GM18499 (cell line): ENCODE measurements at regions not wholly inside any gene's neighbourhood (a gene's known extent, or its start where the extent isn't known, plus 50 kb on each side); places are given as distances from the start of the nearest gene placed in this dataset.
A peak's percentile ranks its signal among the peaks of the same experiment; 100 is the strongest.

Experiments used
- ATAC-seq: cut with Tn5 transposase; IDR thresholded peaks from one replicate; pipeline ENCODE4 v1.9.1; 2021; ENCODE audit warnings: moderate number of reproducible peaks; ENCODE audit not compliant: insufficient read depth, unreplicated experiment

DNA sequence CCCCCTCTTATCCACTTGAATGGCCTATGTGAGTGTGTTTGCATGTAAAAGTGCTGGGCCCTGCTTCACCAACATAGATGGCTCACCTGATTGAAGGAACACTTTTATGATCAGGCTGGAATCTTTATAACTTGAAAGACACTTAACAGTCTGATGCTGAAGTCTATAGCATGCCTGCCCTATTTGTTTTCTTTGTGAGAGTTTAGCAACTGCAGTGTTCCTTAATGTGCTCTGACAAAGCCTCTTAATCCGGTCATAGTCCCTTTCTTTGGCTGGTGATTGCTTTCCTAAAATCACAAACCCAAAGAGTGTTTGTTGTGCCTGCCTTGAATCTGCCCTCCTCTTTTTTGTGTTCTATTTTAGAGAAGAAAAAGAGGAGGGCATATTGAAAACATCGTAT lies 1382.8 kb upstream of the CELF4 start:
- ATAC-seq, result no peak

DNA sequence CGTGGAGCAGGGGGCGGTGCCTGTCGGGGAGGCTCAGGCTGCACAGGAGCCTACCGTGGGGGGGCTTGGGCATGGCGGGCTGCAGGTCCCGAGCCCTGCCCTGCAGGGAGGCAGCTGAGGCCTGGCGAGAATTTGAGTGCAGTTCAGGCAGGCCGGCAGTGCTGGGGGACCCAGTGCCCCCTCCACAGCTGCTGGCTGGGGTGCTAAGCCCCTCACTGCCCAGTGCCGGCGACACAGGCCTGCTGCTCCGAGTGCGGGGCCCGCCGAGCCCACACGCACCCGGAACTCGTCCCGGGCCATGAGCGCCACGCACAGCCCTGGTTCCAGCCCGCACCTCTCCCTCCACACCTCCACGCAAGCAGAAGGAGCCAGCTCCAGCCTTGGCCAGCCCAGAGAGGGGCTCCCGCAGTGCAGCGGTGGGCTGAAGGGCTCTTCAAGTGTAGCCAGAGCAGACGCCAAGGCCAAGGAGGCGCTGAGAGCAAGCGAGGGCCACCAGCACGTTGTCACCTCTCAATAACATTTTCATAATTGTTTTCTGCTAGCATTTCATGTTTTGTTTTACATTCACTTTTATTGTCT lies 1378.9 kb upstream of the CELF4 start:
- no peak for ATAC-seq

DNA sequence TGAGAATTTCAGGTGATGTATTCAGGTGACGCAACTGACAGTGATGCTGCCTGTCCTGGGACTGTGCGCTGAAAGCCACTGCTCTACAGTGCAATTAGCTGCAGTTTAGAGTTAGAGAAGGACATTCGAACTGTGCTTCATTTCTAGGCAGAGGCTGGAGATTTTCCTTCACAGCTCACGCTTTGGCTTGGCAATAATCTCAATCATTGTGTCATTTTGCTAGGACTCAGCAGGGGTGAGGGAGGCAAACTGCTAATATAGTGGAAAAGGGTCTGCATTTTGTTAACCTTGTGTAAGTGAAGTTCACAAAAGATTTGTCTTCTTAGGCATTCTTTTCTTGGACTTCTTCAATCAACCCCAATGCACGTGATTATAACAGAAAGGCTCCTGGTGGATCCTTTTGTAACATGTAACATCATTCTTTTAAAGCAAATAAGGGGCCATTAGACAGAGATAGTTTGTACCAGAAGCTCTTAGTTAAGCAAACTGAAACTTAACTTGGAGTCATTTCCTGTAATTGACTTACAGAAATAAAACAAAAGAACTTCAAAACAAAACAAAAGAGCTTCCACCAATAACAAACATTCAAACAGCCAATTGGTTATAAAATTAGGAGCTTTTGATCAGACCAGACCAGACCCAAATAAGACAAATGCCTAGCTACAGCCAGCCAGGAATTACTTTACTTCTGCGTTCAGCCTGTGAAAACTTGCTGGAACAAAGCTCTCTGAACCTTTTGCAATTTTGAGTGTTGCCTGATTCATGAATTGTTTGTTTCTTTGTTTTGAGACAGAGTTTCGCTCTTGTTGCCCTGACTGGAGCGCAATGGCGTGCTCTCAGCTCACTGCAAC lies 1376.3 kb upstream of the CELF4 start:
- no peak for ATAC-seq

DNA sequence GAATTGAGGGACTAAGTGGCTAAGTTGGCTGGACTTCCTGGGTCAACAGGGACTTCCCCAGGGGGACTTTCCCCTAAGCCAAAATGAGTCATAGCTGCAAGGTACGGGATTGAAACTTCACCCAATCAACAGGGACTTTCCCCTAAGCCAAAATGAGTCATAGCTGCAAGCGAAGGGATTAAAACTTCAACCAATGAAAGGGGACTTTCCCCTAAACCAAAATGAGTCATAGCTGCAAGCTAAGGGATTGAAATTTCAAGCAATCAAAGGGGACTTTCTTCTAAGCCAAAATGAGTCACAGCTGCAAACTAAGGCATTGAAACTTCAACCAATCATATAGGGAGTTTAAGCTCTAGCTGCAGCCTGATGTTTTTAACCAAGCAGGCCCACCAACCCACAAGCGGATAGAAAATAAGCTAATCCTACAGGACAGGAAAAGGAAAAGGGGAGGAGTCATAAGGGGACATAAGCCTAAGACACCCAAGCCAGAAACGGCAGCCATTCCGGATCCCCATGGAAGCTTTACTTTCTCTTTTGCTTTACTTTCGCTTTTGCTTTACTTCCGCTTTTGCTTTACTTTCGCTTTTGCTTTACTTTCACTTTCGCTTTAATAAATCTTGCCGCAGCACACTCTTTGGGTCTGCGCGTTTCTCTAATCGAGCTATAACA lies 1375.4 kb upstream of the CELF4 start:
- peak; percentile 75 for ATAC-seq

DNA sequence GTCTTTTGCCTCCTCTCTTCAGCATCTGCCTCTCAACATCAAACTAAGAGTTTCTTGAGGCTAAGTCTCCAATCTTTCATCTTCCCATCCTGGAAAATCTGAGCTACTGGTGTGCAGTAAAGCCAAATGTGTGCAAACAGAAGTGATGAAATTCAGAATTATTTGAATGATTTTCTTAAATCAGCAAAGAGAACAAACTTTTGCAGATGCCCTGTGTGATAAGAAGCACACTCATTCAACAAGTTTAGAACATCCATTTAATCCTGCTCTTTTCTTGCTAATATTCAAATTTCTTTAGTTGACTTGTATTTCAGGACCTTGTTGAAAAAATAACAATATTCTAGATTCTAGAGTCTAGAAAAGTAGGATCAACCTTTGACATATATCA lies 1374.9 kb upstream of the CELF4 start:
- ATAC-seq, result peak; percentile 13

DNA sequence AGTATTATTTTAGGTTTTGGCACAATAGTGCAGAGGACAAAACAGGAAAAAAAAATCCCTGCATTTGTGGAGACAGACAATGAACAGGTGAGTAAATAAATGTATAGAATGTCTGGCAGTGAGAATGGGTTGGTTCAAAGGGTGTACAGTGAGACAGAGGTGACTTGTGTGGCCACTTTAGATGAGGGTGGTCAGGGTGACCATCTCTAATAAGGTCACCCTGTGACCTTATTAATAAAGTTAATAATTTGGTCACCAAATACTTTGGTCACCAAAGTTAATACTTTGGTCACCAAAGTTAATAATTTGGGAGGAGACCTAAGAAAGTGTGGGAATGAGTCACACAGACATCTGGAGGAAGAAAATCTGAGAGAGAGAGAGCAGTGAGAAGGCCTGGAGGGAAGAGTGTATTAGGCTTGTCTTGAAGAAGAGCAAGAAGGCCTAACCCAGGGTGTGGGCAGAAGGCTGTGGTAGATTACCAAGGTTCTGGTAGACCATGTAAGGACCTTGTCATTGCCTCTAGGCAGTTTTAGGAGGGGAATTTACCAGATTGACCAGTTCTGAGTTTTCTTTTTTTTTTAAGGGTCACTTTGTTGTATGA lies 1368.4 kb upstream of the CELF4 start:
- ATAC-seq, result no peak

DNA sequence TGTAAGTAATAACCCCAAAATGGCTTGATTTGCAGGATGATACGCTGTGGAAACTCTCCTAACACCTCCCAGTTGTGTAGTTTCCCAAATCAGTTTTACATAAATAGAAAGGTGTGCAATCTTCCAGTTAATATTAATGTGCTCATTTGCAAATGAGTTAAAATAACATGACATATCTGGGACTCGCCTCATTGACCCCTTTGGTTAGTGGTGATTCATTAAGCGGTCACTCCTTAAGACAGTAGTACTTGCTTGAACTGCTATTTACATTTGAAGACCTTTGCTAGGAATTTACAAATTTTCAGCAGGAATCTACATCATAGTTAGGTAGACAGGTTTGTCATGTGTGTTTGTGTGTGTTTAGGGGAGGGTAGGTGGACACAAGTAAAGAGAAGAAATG lies 1367.7 kb upstream of the CELF4 start:
- no peak for ATAC-seq

DNA sequence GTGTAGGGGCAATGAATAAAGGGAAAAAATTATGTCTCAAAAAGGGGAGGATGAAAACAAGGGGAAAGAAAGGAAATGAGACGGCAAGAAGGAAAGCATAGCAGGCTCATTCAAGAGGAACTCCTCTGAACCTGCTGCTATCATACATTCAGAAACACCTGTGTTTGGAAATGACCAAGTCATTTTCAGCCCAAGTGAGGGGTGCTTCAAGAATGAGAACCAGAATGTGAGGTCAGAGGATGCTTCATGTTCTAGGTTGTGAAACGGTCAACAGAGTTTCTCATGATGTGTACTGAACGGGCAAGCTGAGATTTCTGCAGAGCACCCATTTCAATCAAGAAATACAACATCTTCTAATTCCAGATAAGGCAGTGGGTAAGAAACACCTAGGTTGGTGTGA lies 1367.2 kb upstream of the CELF4 start:
- peak; percentile 56 for ATAC-seq

DNA sequence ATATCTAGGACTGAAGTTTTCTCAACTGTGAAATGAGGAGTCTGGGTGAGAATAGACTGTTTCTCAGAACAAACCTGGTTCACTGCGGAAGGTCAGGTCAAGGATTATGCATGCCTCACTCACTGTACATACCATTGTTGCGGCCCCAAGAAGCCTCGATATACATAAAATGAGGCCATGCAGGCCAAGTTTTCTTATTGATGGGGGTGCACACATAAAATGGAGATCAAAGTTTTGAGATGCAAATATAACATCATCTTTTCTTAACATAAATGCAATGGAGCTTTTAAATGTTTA lies 1366.1 kb upstream of the CELF4 start:
- no peak for ATAC-seq

DNA sequence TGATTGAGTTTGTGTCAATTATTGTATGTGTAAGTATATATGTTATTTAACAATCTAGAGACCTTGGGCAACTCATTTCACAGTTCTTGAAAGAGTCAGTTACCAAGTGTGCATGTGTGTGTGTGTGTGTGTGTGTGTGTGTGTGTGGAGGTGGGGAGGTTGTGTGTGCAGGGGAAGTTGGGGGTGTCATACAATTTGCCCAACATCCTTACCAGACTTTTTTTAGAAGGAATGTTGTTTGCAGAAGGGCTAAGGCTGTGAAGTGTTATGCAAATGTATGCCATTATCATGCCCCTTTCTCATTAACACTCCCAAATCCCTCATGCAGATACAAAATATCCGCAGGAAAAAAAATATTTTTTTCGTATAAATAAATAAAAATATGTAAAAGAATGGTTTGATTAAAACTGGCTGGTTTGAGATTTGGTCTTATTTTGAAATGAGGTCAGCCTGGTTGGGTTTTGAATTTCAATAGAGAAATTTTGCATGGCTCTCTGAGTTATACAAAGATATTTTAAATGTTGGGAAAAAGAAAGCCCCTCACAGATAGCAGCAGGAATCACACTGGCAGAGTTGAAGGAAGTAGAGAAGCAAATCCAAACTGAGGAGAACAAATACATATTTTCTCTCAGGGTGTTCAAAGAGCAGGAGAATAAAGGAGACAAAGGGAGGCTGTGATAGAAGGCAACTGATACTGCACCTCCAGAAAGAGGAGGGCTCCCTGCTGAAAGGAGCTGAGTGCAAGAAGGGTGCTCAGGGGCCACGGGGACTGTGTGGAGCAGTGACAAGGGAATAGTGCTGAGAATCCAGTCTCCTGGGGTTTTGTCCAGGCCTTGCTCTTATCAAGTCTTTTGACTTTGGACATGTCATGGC lies 1365.5 kb upstream of the CELF4 start:
- no peak for ATAC-seq

DNA sequence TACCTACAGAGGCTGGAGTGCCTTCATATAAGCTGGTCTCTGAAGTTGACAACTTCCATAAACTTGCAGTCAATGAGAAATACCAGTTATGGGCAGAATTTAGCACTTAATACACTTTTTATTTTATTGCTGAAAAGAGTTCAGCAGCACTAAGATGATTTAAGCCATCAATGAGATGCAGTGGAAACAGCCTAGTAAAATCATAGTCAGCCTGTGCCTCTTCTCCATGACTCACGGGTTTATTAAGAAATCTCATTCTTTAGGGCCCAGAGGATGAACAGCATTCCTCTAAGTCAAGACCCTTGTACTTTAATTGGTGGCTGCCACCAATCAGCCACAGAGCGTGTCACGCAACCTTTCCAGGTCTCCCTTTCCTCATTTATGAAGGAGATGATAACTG lies 1357.9 kb upstream of the CELF4 start:
- ATAC-seq, result no peak

DNA sequence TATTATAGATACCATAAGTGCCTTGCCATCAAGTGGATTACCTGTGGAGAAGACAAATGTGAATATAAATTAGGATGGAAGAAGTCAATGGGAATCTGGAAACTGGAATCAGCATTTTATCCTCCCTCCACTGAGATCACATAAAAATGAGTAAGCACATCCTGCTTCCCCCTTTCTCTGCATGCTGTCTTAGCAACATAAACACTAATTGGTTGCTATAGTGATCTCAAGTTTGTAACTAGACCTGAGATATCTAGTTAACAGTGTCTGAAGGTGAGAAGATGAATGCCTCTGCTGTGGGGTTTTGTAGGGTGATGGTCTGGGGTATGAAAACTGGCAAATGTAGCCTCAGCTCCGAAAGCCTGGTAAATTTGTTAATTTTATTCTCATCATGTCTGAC lies 1357.5 kb upstream of the CELF4 start:
- no peak for ATAC-seq

DNA sequence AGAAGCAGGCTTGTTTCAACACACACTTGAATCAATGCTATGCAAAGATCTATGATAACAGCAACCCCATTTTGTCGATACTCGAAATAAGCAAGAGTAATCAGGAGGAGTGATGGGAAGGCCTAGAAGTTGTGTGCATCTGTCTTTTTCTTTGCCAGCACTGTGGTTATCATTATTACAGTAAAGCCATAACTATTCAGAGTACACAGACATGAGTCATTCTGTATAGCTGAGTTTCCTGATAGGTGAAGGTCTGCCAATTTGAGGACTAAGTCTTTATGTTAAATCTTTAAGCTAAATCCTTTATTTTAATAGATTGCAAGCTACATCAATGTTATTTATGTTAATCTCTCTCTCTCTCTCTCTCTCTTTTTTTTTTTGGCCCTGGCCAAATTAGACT lies 1344.4 kb upstream of the CELF4 start:
- ATAC-seq, result no peak

DNA sequence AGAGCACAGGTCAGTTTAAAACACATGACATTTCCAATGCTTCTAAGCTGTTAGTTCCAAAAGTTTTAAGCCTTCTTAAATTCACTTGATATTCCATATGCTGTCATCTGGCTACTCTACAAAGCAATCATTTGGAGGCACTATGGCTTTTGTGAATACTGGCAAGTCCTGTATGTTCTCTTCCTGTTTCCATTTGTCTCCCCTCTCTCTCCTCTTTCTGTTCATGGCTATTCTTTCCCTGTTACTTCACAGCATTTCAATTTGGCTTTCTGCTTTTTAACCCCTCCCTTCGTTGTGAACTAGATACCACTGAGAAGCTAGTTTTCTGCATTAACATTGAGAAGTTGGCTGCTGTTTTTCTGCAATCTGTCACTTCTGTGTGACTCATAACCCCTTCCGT lies 1337.2 kb upstream of the CELF4 start:
- ATAC-seq, result no peak

DNA sequence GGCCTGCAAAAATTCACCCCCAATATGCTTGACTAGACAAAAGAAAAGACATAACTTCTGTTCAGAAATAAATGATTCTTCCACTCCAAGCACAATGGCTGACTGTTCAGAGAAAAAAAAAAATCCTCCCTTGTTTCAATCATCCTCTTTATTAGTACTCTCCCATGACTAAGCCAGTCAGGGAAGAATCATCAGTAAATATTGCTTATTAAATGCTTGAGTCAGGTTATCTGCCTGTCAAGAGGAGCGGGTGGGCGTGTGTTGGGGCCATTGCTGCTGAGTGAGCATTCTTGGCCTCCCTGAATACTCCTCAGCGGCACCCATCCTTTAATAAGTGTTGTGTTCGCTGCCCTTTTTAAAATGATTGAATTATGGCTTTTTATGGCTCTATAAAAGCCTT lies 1334.8 kb upstream of the CELF4 start:
- ATAC-seq, result no peak

DNA sequence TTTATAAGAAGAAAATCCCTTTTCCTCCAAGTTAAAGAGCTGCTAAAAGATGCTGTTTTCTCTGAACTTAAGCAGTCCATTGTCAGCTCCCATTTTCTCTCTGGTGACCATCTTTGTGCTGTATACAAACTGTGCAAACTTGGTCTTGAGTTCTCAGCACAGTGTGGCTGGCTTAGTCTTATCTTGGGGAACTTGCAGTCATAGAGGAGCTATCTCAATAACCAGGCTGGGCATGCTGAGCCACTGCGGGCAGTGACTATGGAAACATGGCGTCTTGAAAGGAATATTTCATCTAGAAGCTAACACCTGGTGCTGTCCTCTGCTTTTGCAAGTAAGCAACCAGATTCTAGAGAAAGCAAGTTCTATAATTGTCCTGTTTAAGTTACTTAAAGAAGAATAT lies 1334.4 kb upstream of the CELF4 start:
- ATAC-seq, result no peak

DNA sequence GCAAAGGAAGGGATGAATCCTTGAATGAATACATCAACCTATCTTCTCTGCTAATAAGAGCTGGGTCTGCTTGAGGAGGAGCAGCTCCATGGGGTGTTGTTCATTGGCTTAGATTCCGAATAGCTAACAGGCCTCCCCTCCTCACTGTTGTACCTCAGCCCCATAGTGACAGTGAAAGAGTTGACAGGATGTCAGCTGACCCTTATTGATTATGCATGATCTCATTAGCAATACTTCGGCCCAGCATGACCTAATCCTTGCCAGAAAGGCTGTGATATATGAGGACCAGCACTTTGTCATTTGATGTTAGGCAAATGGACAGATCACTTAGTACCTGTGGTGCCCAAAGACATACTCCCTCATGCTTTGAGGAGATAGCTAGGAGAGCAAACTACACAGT lies 1333.7 kb upstream of the CELF4 start:
- no peak for ATAC-seq

DNA sequence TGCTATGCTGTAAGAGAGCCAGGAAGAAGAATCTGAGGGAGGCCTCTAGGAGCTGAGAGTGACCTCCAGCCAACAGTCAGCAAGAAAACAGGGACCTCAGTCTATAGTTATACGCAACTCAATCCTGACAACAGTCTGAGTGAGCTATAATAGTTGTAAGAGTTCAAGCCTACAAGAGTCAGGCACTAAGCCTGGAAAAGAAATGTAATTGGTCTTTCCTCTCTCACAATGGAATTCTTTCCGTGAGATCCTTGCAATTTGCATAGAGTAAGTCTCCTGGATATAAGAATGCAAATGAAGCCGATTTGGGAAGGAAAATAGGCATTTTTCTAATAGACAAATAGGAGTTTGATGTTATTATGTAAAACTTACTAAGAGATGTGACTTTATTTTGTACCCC lies 1332.6 kb upstream of the CELF4 start:
- ATAC-seq, result no peak

DNA sequence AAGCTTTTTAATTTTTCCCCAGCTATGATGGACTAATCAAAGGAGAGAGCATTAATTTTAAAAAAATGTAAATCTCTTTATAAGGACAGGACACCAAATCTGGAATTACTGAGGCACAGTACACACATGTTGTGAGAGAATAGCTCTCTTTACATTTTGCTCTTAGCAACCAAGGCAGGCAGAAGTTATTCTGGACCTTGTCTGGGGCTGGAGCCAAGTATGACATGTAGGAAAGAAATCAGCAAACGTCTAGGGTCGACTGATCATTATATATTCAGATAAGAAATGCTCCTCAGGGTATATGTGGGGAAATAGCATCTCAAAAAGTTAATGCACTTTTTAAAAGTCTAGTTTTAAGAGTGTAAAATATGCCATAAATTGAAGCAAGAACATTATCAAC lies 1330.0 kb upstream of the CELF4 start:
- no peak for ATAC-seq

DNA sequence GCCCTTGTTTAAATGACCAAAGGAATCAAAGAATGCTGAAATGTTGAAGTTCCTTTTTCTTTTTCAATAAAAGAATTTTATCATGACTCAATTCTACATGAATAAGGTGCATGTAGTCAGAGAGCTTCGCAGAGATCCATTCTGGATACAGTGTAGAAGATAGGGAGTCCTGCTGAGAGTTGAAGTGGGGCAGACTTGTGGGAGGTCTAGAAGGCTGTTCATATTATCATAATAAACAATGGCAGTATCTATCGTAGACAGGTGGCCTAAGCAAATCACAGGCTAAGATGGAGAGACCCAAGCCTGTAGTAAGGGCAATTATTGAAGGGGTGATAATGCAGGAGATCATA lies 1322.0 kb upstream of the CELF4 start:
- no peak for ATAC-seq
